ENCODE measurements at regions not wholly inside any gene's neighbourhood (a gene's known extent, or its start where the extent isn't known, plus 50 kb on each side); places are given as distances from the start of the nearest gene placed in this dataset.
A peak's percentile ranks its signal among the peaks of the same experiment; 100 is the strongest.

- ATAC-seq (no peak), DNase-seq (no peak)
- 50% methylated on average over 9 of the region's 9 CpGs for WGBS
- Histone ChIP-seq H3K9me3 (ENCODE audit: control insufficient read depth, low read length) (no peaks in the 10 kb centered on the region), H3K4me3 (ENCODE audit: low read length) (no peak overlapping the region), H3K27me3 (ENCODE audit: control insufficient read depth, insufficient read depth) (no peaks in the 10 kb centered on the region), H3K27ac (ENCODE audit: low read length) (no peak overlapping the region), H3K4me1 (ENCODE audit: control insufficient read depth, insufficient read depth, low read length) (no peaks in the 10 kb centered on the region)
- intact Hi-C loops (cut with DNase I) = no loop called here
These were observed 138.4 kb upstream of the NFE2L3 start for GRCh38 chr7:26013551-26014083.

- Histone ChIP-seq H3K4me1 (ENCODE audit: control insufficient read depth, insufficient read depth, low read length) (no peaks in the 10 kb centered on the region), H3K4me3 (ENCODE audit: low read length) (no peak overlapping the region), H3K27me3 (ENCODE audit: control insufficient read depth, insufficient read depth) (no peaks in the 10 kb centered on the region), H3K27ac (ENCODE audit: low read length) (no peak overlapping the region), H3K9me3 (ENCODE audit: control insufficient read depth, low read length) (no peaks in the 10 kb centered on the region)
- no peak for ATAC-seq
- WGBS = 63% methylated on average over 3 of the region's 3 CpGs
- no peak for DNase-seq
- intact Hi-C loops (cut with DNase I) = no loop called here
These were observed 129.0 kb upstream of the NFE2L3 start for GRCh38 chr7:26022982-26023381.

GRCh38 chr7:26029911-26030310 is 122.1 kb upstream of the NFE2L3 start:
- DNase-seq (no peak), ATAC-seq (no peak)
- Histone ChIP-seq H3K4me3 (ENCODE audit: low read length) (no peak overlapping the region), H3K4me1 (ENCODE audit: control insufficient read depth, insufficient read depth, low read length) (no peaks in the 10 kb centered on the region), H3K27ac (ENCODE audit: low read length) (no peak overlapping the region), H3K27me3 (ENCODE audit: control insufficient read depth, insufficient read depth) (no peaks in the 10 kb centered on the region), H3K9me3 (ENCODE audit: control insufficient read depth, low read length) (no peaks in the 10 kb centered on the region)
- WGBS = 97% methylated on average over 3 of the region's 3 CpGs
- intact Hi-C loops (cut with DNase I) = no loop called here

GRCh38 chr7:26034391-26034790 is 117.6 kb upstream of the NFE2L3 start:
- ATAC-seq (no peak), DNase-seq (no peak)
- Histone ChIP-seq H3K27ac (ENCODE audit: low read length) (no peak overlapping the region), H3K4me1 (ENCODE audit: control insufficient read depth, insufficient read depth, low read length) (no peaks in the 10 kb centered on the region), H3K4me3 (ENCODE audit: low read length) (no peak overlapping the region), H3K9me3 (ENCODE audit: control insufficient read depth, low read length) (no peaks in the 10 kb centered on the region), H3K27me3 (ENCODE audit: control insufficient read depth, insufficient read depth) (no peaks in the 10 kb centered on the region)
- 65% methylated on average over 3 of the region's 3 CpGs for WGBS
- intact Hi-C loops (cut with DNase I) = no loop called here

GRCh38 chr7:26035552-26035951 is 116.4 kb upstream of the NFE2L3 start:
- Histone ChIP-seq H3K27me3 (ENCODE audit: control insufficient read depth, insufficient read depth) (no peaks in the 10 kb centered on the region), H3K4me3 (ENCODE audit: low read length) (no peak overlapping the region), H3K4me1 (ENCODE audit: control insufficient read depth, insufficient read depth, low read length) (no peaks in the 10 kb centered on the region), H3K9me3 (ENCODE audit: control insufficient read depth, low read length) (no peaks in the 10 kb centered on the region), H3K27ac (ENCODE audit: low read length) (no peak overlapping the region)
- ATAC-seq = no peak
- intact Hi-C loops (cut with DNase I) = no loop called here
- no peak for DNase-seq

- intact Hi-C loops (cut with DNase I) = no loop called here
- Histone ChIP-seq H3K27me3 (ENCODE audit: control insufficient read depth, insufficient read depth) (no peaks in the 10 kb centered on the region), H3K9me3 (ENCODE audit: control insufficient read depth, low read length) (no peaks in the 10 kb centered on the region), H3K4me1 (ENCODE audit: control insufficient read depth, insufficient read depth, low read length) (no peaks in the 10 kb centered on the region), H3K27ac (ENCODE audit: low read length) (no peak overlapping the region), H3K4me3 (ENCODE audit: low read length) (no peak overlapping the region)
- WGBS = 88% methylated on average over 1 of the region's 1 CpG
- ATAC-seq (no peak), DNase-seq (no peak)
These were observed 115.9 kb upstream of the NFE2L3 start for GRCh38 chr7:26036092-26036491.

- Histone ChIP-seq H3K9me3 (ENCODE audit: control insufficient read depth, low read length) (no peaks in the 10 kb centered on the region), H3K27ac (ENCODE audit: low read length) (no peak overlapping the region), H3K4me1 (ENCODE audit: control insufficient read depth, insufficient read depth, low read length) (no peaks in the 10 kb centered on the region), H3K4me3 (ENCODE audit: low read length) (peak overlapping the region; percentile 12), H3K27me3 (ENCODE audit: control insufficient read depth, insufficient read depth) (no peaks in the 10 kb centered on the region)
- 18% methylated on average over 9 of the region's 9 CpGs for WGBS
- DNase-seq (no peak), ATAC-seq (peak; percentile 41 to 66)
- intact Hi-C loops (cut with DNase I) = no loop called here
These were observed 113.6 kb upstream of the NFE2L3 start for GRCh38 chr7:26038201-26038990.

- DNase-seq (no peak), ATAC-seq (no peak)
- intact Hi-C loops (cut with DNase I) = no loop called here
- H3K27me3 ChIP-seq (ENCODE audit: control insufficient read depth, insufficient read depth) = no peaks in the 10 kb centered on the region
- H3K4me3 ChIP-seq (ENCODE audit: low read length) = no peak overlapping the region
- 93% methylated on average over 5 of the region's 5 CpGs for WGBS
- H3K4me1 ChIP-seq (ENCODE audit: control insufficient read depth, insufficient read depth, low read length) = no peaks in the 10 kb centered on the region
- H3K27ac ChIP-seq (ENCODE audit: low read length) = no peak overlapping the region
- no peaks in the 10 kb centered on the region for H3K9me3 ChIP-seq (ENCODE audit: control insufficient read depth, low read length)
These were observed 111.9 kb upstream of the NFE2L3 start for GRCh38 chr7:26040085-26040484.

GRCh38 chr7:26042237-26042636 is 109.8 kb upstream of the NFE2L3 start:
- no peak for ATAC-seq
- WGBS = 89% methylated on average over 6 of the region's 6 CpGs

GRCh38 chr7:26043801-26044200 is 108.2 kb upstream of the NFE2L3 start:
- intact Hi-C loops (cut with DNase I) = no loop called here
- H3K9me3 ChIP-seq (ENCODE audit: control insufficient read depth, low read length) = no peaks in the 10 kb centered on the region
- H3K27ac ChIP-seq (ENCODE audit: low read length) = no peak overlapping the region
- DNase-seq (no peak), ATAC-seq (no peak)
- no peaks in the 10 kb centered on the region for H3K27me3 ChIP-seq (ENCODE audit: control insufficient read depth, insufficient read depth)
- H3K4me3 ChIP-seq (ENCODE audit: low read length) = no peak overlapping the region
- WGBS = 90% methylated on average over 7 of the region's 7 CpGs
- no peaks in the 10 kb centered on the region for H3K4me1 ChIP-seq (ENCODE audit: control insufficient read depth, insufficient read depth, low read length)

More at GRCh38 chr7:26042237-26042636, 109.8 kb upstream of the NFE2L3 start:
- no peak overlapping the region for H3K4me3 ChIP-seq (ENCODE audit: low read length)
- no peak for DNase-seq
- no peak overlapping the region for H3K27ac ChIP-seq (ENCODE audit: low read length)
- H3K4me1 ChIP-seq (ENCODE audit: control insufficient read depth, insufficient read depth, low read length) = no peaks in the 10 kb centered on the region
- intact Hi-C loops (cut with DNase I) = no loop called here
- no peaks in the 10 kb centered on the region for H3K27me3 ChIP-seq (ENCODE audit: control insufficient read depth, insufficient read depth)
- H3K9me3 ChIP-seq (ENCODE audit: control insufficient read depth, low read length) = no peaks in the 10 kb centered on the region

GRCh38 chr7:26044320-26044719 is 107.7 kb upstream of the NFE2L3 start:
- intact Hi-C loops (cut with DNase I) = no loop called here
- Histone ChIP-seq H3K4me1 (ENCODE audit: control insufficient read depth, insufficient read depth, low read length) (no peaks in the 10 kb centered on the region), H3K4me3 (ENCODE audit: low read length) (no peak overlapping the region), H3K27me3 (ENCODE audit: control insufficient read depth, insufficient read depth) (no peaks in the 10 kb centered on the region), H3K27ac (ENCODE audit: low read length) (no peak overlapping the region), H3K9me3 (ENCODE audit: control insufficient read depth, low read length) (no peaks in the 10 kb centered on the region)
- DNase-seq (no peak), ATAC-seq (no peak)
- 79% methylated on average over 5 of the region's 5 CpGs for WGBS

- H3K4me1 ChIP-seq (ENCODE audit: control insufficient read depth, insufficient read depth, low read length) = no peaks in the 10 kb centered on the region
- no peak overlapping the region for H3K4me3 ChIP-seq (ENCODE audit: low read length)
- ATAC-seq (no peak), DNase-seq (no peak)
- no peaks in the 10 kb centered on the region for H3K9me3 ChIP-seq (ENCODE audit: control insufficient read depth, low read length)
- WGBS = 53% methylated on average over 3 of the region's 3 CpGs
- intact Hi-C loops (cut with DNase I) = no loop called here
- H3K27ac ChIP-seq (ENCODE audit: low read length) = no peak overlapping the region
- no peaks in the 10 kb centered on the region for H3K27me3 ChIP-seq (ENCODE audit: control insufficient read depth, insufficient read depth)
These were observed 105.8 kb upstream of the NFE2L3 start for GRCh38 chr7:26046150-26046549.

Measured in right cardiac atrium (tissue), 5 donors.